H1 (cell line): ENCODE measurements at regions not wholly inside any gene's neighbourhood (a gene's known extent, or its start where the extent isn't known, plus 50 kb on each side); places are given as distances from the start of the nearest gene placed in this dataset.

Experiments
- CTCF ChIA-PET: fragments of 300-600 bp; sonication (Branson Sonifier 250); formaldehyde crosslinking; loops from one replicate; lab custom pipeline; 2021; ENCODE audit not compliant: partially characterized antibody; lab: Charles Lee
- POLR2A ChIA-PET: fragments of 300-600 bp; sonication (Branson Sonifier 250); formaldehyde crosslinking; loops from one replicate; lab custom pipeline; 2021; ENCODE audit warnings: inconsistent platforms; ENCODE audit not compliant: partially characterized antibody; lab: Charles Lee
- DNase-seq, 2 experiments: peaks; one replicate each; pipeline versions ENCODE4 v3.0.0 to v3.0.0-alpha.2; 2010 to 2022; ENCODE audit warnings: low spot score in 2 of 2, low read depth in 1 of 2, mixed read lengths in 1 of 2
- FAIRE-seq: peaks from 2 replicates; lab custom pipeline; 2011; peaks lifted over from hg19 to GRCh38; lab: Jason Lieb, UNC
- H2AFZ ChIP-seq: 2 replicates; pipeline ENCODE4 v1.8.1; 2012; ENCODE audit warnings: low read length, inconsistent platforms
- H2AK5ac ChIP-seq: 2 replicates; pipeline ENCODE4 v1.6.1; 2013; ENCODE audit warnings: low read depth, low read length
- H2BK120ac ChIP-seq: replicated peaks from 2 replicates; pipeline ENCODE3; 2013; ENCODE audit warnings: low read depth, low read length, inconsistent platforms
- H2BK12ac ChIP-seq: 2 replicates; pipeline ENCODE4 v1.6.1; 2013; ENCODE audit warnings: low read depth, low read length
- H2BK15ac ChIP-seq: 2 replicates; pipeline ENCODE4 v1.6.1; 2013; ENCODE audit warnings: low read length
- H2BK20ac ChIP-seq: 2 replicates; pipeline ENCODE4 v1.6.1; 2013; ENCODE audit warnings: low read length
- H2BK5ac ChIP-seq: 2 replicates; pipeline ENCODE4 v1.6.1; 2013; ENCODE audit warnings: low read depth, low read length
- H3K14ac ChIP-seq: 2 replicates; pipeline ENCODE4 v1.6.1; 2013; ENCODE audit warnings: inconsistent platforms; ENCODE audit not compliant: insufficient read length
- H3K18ac ChIP-seq: 2 replicates; pipeline ENCODE4 v1.6.1; 2013; ENCODE audit warnings: low read length; ENCODE audit errors: extremely low read depth
- H3K23ac ChIP-seq: 2 replicates; pipeline ENCODE4 v1.6.1; 2013; ENCODE audit warnings: inconsistent platforms; ENCODE audit not compliant: insufficient read length
- H3K23me2 ChIP-seq: 2 replicates; pipeline ENCODE4 v1.6.1; 2013; ENCODE audit warnings: low read depth, low read length
- H3K27ac ChIP-seq: 2 replicates; pipeline ENCODE4 v1.6.1; 2011; ENCODE audit warnings: low read depth, low read length, inconsistent platforms
- H3K27me3 ChIP-seq, 4 experiments: replicated peaks in 1 of 4; 1 replicate in 1 of 4; 2 replicates in 3 of 4; pipeline versions ENCODE4 v1.6.1 to v1.8.1; 2011 to 2013; ENCODE audit warnings: low read length in 3 of 4, mild to moderate bottlenecking in 3 of 4, inconsistent platforms in 2 of 4, mixed read lengths in 2 of 4, moderate library complexity in 1 of 4; ENCODE audit not compliant: control insufficient read depth in 3 of 4, insufficient read depth in 3 of 4; ENCODE audit errors: extremely low read depth in 1 of 4
- H3K36me3 ChIP-seq, 4 experiments: 2 replicates each; pipeline versions ENCODE4 v1.6.1 to v1.8.1; 2011 to 2013; ENCODE audit warnings: mild to moderate bottlenecking in 4 of 4, low read length in 3 of 4, moderate library complexity in 2 of 4, control low read depth in 1 of 4, inconsistent platforms in 1 of 4; ENCODE audit not compliant: insufficient read depth in 4 of 4, control insufficient read depth in 2 of 4
- H3K4ac ChIP-seq: replicated peaks from 2 replicates; pipeline ENCODE3; 2013; ENCODE audit warnings: low read length, low read depth, mixed read lengths, inconsistent platforms; ENCODE audit not compliant: insufficient read length
- H3K4me1 ChIP-seq, 4 experiments: replicated peaks in 1 of 4; 1 replicate in 1 of 4; 2 replicates in 3 of 4; pipeline versions ENCODE4 v1.6.1 to v1.8.1; 2011 to 2013; ENCODE audit warnings: low read length in 3 of 4, inconsistent platforms in 2 of 4, mixed read lengths in 1 of 4; ENCODE audit not compliant: insufficient read depth in 4 of 4, control insufficient read depth in 3 of 4
- H3K4me2 ChIP-seq, 2 experiments: 2 replicates each; pipeline versions ENCODE4 v1.6.1 to v1.8.1; 2011 to 2013; ENCODE audit warnings: low read depth in 2 of 2, low read length in 2 of 2, control low read depth in 1 of 2, inconsistent platforms in 1 of 2, mild to moderate bottlenecking in 1 of 2; ENCODE audit not compliant: insufficient read depth in 1 of 2
- H3K4me3 ChIP-seq, 4 experiments: fragments of 200-600, 300-600 bp in 1 of 4; sonication (generic), shearing (Covaris generic), sonication (Bioruptor Twin) in 1 of 4; 2 replicates each; pipeline versions ENCODE4 v1.5.1 to v1.8.1; 2011 to 2016; ENCODE audit warnings: low read length in 4 of 4, low read depth in 3 of 4, control low read depth in 2 of 4, inconsistent platforms in 2 of 4, mild to moderate bottlenecking in 2 of 4, mixed read lengths in 1 of 4, moderate library complexity in 1 of 4; ENCODE audit not compliant: insufficient read depth in 2 of 4; ENCODE audit errors: extremely low read depth in 1 of 4
- H3K56ac ChIP-seq: replicated peaks from 2 replicates; pipeline ENCODE3; 2013; ENCODE audit warnings: low read depth, mild to moderate bottlenecking, mixed read lengths, low read length, inconsistent platforms; ENCODE audit not compliant: insufficient read length
- H3K79me1 ChIP-seq: 2 replicates; pipeline ENCODE4 v1.6.1; 2013; ENCODE audit warnings: low read depth, low read length, control low read depth
- H3K79me2 ChIP-seq, 2 experiments: 2 replicates each; pipeline versions ENCODE4 v1.6.1 to v1.8.1; 2012 to 2013; ENCODE audit warnings: low read length in 2 of 2, mild to moderate bottlenecking in 2 of 2, inconsistent platforms in 1 of 2; ENCODE audit not compliant: insufficient read depth in 2 of 2, control insufficient read depth in 1 of 2
- H3K9ac ChIP-seq, 4 experiments: replicated peaks in 1 of 4; 1 replicate in 1 of 4; 2 replicates in 3 of 4; pipeline versions ENCODE4 v1.6.1 to v1.8.1; 2011 to 2013; ENCODE audit warnings: low read depth in 3 of 4, low read length in 3 of 4, control low read depth in 2 of 4, mild to moderate bottlenecking in 2 of 4, moderate library complexity in 2 of 4, inconsistent platforms in 1 of 4; ENCODE audit errors: extremely low read depth in 1 of 4
- H3K9me3 ChIP-seq, 2 experiments: 2 replicates each; pipeline versions ENCODE4 v1.6.1 to v1.8.1; 2012 to 2013; ENCODE audit warnings: mild to moderate bottlenecking in 2 of 2, moderate library complexity in 2 of 2, control low read depth in 1 of 2, inconsistent platforms in 1 of 2, low read depth in 1 of 2, low read length in 1 of 2, mixed read lengths in 1 of 2; ENCODE audit not compliant: insufficient read depth in 2 of 2
- H4K20me1 ChIP-seq, 2 experiments: replicated peaks in 1 of 2; 2 replicates each; pipeline versions ENCODE3 to v1.8.1; 2011 to 2013; ENCODE audit warnings: inconsistent platforms in 2 of 2, low read length in 2 of 2, mild to moderate bottlenecking in 1 of 2; ENCODE audit not compliant: insufficient read depth in 2 of 2, control insufficient read depth in 1 of 2
- H4K5ac ChIP-seq: 2 replicates; pipeline ENCODE4 v1.6.1; 2013; ENCODE audit warnings: low read length, low read depth, mixed read lengths, inconsistent platforms; ENCODE audit not compliant: insufficient read length
- H4K8ac ChIP-seq: 2 replicates; pipeline ENCODE4 v1.8.0; 2013; ENCODE audit warnings: mild to moderate bottlenecking, moderate library complexity, low read length, inconsistent platforms; ENCODE audit not compliant: insufficient read depth; ENCODE audit errors: extremely low read depth
- H4K91ac ChIP-seq: replicated peaks from 2 replicates; pipeline ENCODE3; 2013; ENCODE audit warnings: low read length, mixed read lengths, inconsistent platforms; ENCODE audit not compliant: insufficient read length
- BACH1 ChIP-seq: IDR thresholded peaks from 2 replicates; pipeline ENCODE4 v1.6.1; 2012; ENCODE audit warnings: low read length, improper control_type of control experiment
- CBX8 ChIP-seq: fragments of 300-800, 300-1000 bp; sonication (generic); IDR thresholded peaks from 2 replicates; pipeline ENCODE4 v1.7.1; 2016; ENCODE audit warnings: low read depth, low read length, borderline replicate concordance
- CREB1 ChIP-seq: IDR thresholded peaks from 2 replicates; pipeline ENCODE4 v1.6.1; 2012; ENCODE audit warnings: inconsistent platforms
- GTF2F1 ChIP-seq: IDR thresholded peaks from 2 replicates; pipeline ENCODE4 v1.6.1; 2012; ENCODE audit warnings: low read depth, low read length, improper control_type of control experiment, borderline replicate concordance
- KDM4A ChIP-seq: IDR thresholded peaks from one replicate; pipeline ENCODE4 v1.7.1; 2012; ENCODE audit warnings: low read depth, mild to moderate bottlenecking, moderate library complexity, low read length, inconsistent platforms; ENCODE audit not compliant: severe bottlenecking
- POU5F1 ChIP-seq: IDR thresholded peaks from 2 replicates; pipeline ENCODE4 v1.6.1; 2011; ENCODE audit warnings: low read depth, mild to moderate bottlenecking, low read length, moderate library complexity
- RAD21 ChIP-seq, 2 experiments: IDR thresholded peaks in 1 of 2; conservative IDR thresholded peaks in 1 of 2; 2 replicates each; pipeline ENCODE4 v1.6.1; 2011; ENCODE audit warnings: low read depth in 2 of 2, low read length in 2 of 2, improper control_type of control experiment in 1 of 2, inconsistent platforms in 1 of 2, mild to moderate bottlenecking in 1 of 2, moderate library complexity in 1 of 2
- SUZ12 ChIP-seq: fragments of 200-600 bp; sonication (generic); IDR thresholded peaks from 2 replicates; pipeline ENCODE4 v1.6.1; 2012; ENCODE audit warnings: mild to moderate bottlenecking, inconsistent platforms, low read length, moderate library complexity, mixed read lengths
- TAF1 ChIP-seq: IDR thresholded peaks from 2 replicates; pipeline ENCODE4 v1.6.1; 2011; ENCODE audit warnings: mild to moderate bottlenecking, low read depth, low read length
- TEAD4 ChIP-seq: IDR thresholded peaks from 2 replicates; pipeline ENCODE4 v1.6.1; 2012; ENCODE audit warnings: low read depth, low read length, inconsistent platforms, mixed read lengths
- YY1 ChIP-seq: IDR thresholded peaks from 2 replicates; pipeline ENCODE4 v1.6.1; 2011; ENCODE audit warnings: low read depth, mild to moderate bottlenecking, low read length
- WGBS, 2 experiments: shearing (Covaris generic) in 1 of 2; methylation state at CpG; one replicate each; pipeline versions ENCODE4 v1.1.6 to v1.1.7; 2013 to 2015; ENCODE audit warnings: low lambda C conversion rate in 2 of 2, mixed read lengths in 2 of 2, inconsistent platforms in 1 of 2, low coverage in 1 of 2, missing lambda C conversion rate in 1 of 2; ENCODE audit not compliant: insufficient replicate concordance in 2 of 2, insufficient coverage in 1 of 2, insufficient read length in 1 of 2; ENCODE audit errors: extremely low coverage in 1 of 2, missing lambda C conversion rate in 1 of 2; 5-methylcytosine and 5-hydroxymethylcytosine counted together

DNA sequence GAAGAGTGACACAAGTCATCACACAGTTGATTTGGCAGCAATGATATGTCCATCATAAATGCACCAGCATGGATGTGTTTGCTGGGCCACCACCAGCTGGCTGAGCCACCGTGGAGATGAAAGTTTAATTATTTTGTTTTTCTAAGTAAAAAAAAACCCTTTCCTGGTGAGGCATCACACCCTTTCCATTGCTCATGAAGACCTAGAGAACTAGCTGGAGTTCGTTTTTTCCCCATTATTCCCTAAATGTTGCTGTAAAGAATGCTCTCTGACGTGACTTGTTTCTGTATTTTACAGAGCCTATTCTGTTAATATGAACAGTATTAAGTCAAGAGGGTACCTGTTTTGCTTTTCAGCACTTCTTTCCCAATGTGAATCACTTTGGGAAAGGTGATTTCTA, 257.9 kb downstream of the MSRB3 start:
- H3K4me1 ChIP-seq, result peaks cover 0 to 8% (median 3%) of the 10 kb centered on the region in 4 experiments; a peak in 3 of 7 replicates
- H3K27ac ChIP-seq, result no peak overlapping the region
- H3K79me1 ChIP-seq, result no peaks in the 10 kb centered on the region
- DNase-seq (no peak), FAIRE-seq (no peak)
- no peaks in the 10 kb centered on the region for H3K79me2 ChIP-seq
- ChIA-PET CTCF (interaction anchor here (0.7 kb wide), 2 partner anchors 9 to 581 kb away, joined by 3 read pairs; no protein-coding TSS in a partner anchor), POLR2A (no interaction called here)
- TF ChIP-seq TAF1, result no peak
- no peak for TF ChIP-seq SUZ12
- no peak for TF ChIP-seq POU5F1
- no peak for TF ChIP-seq GTF2F1
- no peak for TF ChIP-seq BACH1
- no peak for TF ChIP-seq TEAD4
- TF ChIP-seq CREB1, result no peak
- no peak for TF ChIP-seq KDM4A
- no peak for TF ChIP-seq CBX8
- no peak for TF ChIP-seq YY1
- no peak for TF ChIP-seq RAD21 (IDR thresholded peaks at IDR 0.05 in 1 of 2, conservative IDR thresholded peaks at IDR 0.05 in 1 of 2; ENCODE audit: low read depth in 2 of 2, low read length in 2 of 2)
- no peak overlapping the region for H4K5ac ChIP-seq
- H4K20me1 ChIP-seq, result no peaks in the 10 kb centered on the region
- H3K9me3 ChIP-seq, result peaks cover 3 to 8% of the 10 kb centered on the region in 2 experiments; a peak in 3 of 4 replicates
- no peaks in the 10 kb centered on the region for H3K36me3 ChIP-seq
- H4K91ac ChIP-seq, result no peak overlapping the region
- no peak overlapping the region for H3K4me2 ChIP-seq
- no peak overlapping the region for H2BK15ac ChIP-seq
- no peak overlapping the region for H3K23ac ChIP-seq
- no peak overlapping the region for H2AK5ac ChIP-seq
- no peak overlapping the region for H2BK20ac ChIP-seq
- H3K56ac ChIP-seq, result no peak overlapping the region
- H3K14ac ChIP-seq, result no peak overlapping the region
- H3K27me3 ChIP-seq, result no peaks in the 10 kb centered on the region
- no peak overlapping the region for H3K9ac ChIP-seq
- no peak overlapping the region for H2BK5ac ChIP-seq
- H4K8ac ChIP-seq, result no peak overlapping the region
- no peak overlapping the region for H2BK12ac ChIP-seq
- no peak overlapping the region for H3K4me3 ChIP-seq
- no peak overlapping the region for H3K4ac ChIP-seq
- no peak overlapping the region for H2AFZ ChIP-seq
- H3K18ac ChIP-seq, result no peak overlapping the region
- H3K23me2 ChIP-seq, result no peaks in the 10 kb centered on the region
- WGBS, 2 experiments, result 88% methylated on average over 3 of the region's 3 CpGs; no CpG with 5 or more reads in 1 of the 2 experiments
- no peak overlapping the region for H2BK120ac ChIP-seq
